ENCODE measurements at regions not wholly inside any gene's neighbourhood (a gene's known extent, or its start where the extent isn't known, plus 50 kb on each side); places are given as distances from the start of the nearest gene placed in this dataset.

- H3K27me3 Mint-ChIP-seq (ENCODE audit: insufficient read depth, unreplicated experiment): peaks cover 2% of the 10 kb centered on the region
- no peak for TF ChIP-seq CTCF (IDR thresholded peaks at IDR 0.05; ENCODE audit: insufficient read depth in 1 of 2, low read depth in 1 of 2, low read length in 1 of 2, severe bottlenecking in 1 of 2, unreplicated experiment in 1 of 2)
- no peaks in the 10 kb centered on the region for H3K4me1 Mint-ChIP-seq (ENCODE audit: low read depth, unreplicated experiment)
- no peaks in the 10 kb centered on the region for H3K36me3 ChIP-seq (ENCODE audit: control insufficient read depth, insufficient read depth, low read length)
- intact Hi-C loops (cut with micrococcal nuclease; ENCODE audit: unreplicated experiment): no loop called here
- ChIA-PET CTCF (no interaction called here), POLR2A (no interaction called here)
- BruUV-seq (replicated peaks): no TSS peak
- H3K9me3 Mint-ChIP-seq (ENCODE audit: unreplicated experiment): no peaks in the 10 kb centered on the region
- no peak for DNase-seq
- H3K4me1 ChIP-seq: no peaks in the 10 kb centered on the region
- no peaks in the 10 kb centered on the region for H3K9me3 ChIP-seq
- peaks cover 6% of the 10 kb centered on the region for H3K36me3 Mint-ChIP-seq (ENCODE audit: insufficient read depth, unreplicated experiment)
- H3K4me3 Mint-ChIP-seq (ENCODE audit: unreplicated experiment): no peak overlapping the region
- H3K4me3 ChIP-seq (ENCODE audit: low read depth, low read length): no peak overlapping the region
- H3K27ac Mint-ChIP-seq (ENCODE audit: unreplicated experiment): no peak overlapping the region
- H3K27me3 ChIP-seq (replicated peaks; ENCODE audit: control insufficient read depth, insufficient read depth, low read length): no peaks in the 10 kb centered on the region
These were observed 353.6 kb upstream of the SLCO3A1 start for GRCh38 chr15:91499774-91500383.

- H3K36me3 ChIP-seq (ENCODE audit: control insufficient read depth, insufficient read depth, low read length): no peaks in the 10 kb centered on the region
- no peak for TF ChIP-seq CTCF (IDR thresholded peaks at IDR 0.05; ENCODE audit: insufficient read depth in 1 of 2, low read depth in 1 of 2, low read length in 1 of 2, severe bottlenecking in 1 of 2, unreplicated experiment in 1 of 2)
- no peaks in the 10 kb centered on the region for H3K9me3 ChIP-seq
- H3K27ac Mint-ChIP-seq (ENCODE audit: unreplicated experiment): no peak overlapping the region
- H3K36me3 Mint-ChIP-seq (ENCODE audit: insufficient read depth, unreplicated experiment): no peaks in the 10 kb centered on the region
- no peaks in the 10 kb centered on the region for H3K4me1 ChIP-seq
- no peaks in the 10 kb centered on the region for H3K27me3 ChIP-seq (replicated peaks; ENCODE audit: control insufficient read depth, insufficient read depth, low read length)
- CTCF ChIA-PET: no interaction called here
- BruUV-seq (replicated peaks): no TSS peak
- H3K9me3 Mint-ChIP-seq (ENCODE audit: unreplicated experiment): no peaks in the 10 kb centered on the region
- H3K4me3 Mint-ChIP-seq (ENCODE audit: unreplicated experiment): no peak overlapping the region
- H3K4me3 ChIP-seq (ENCODE audit: low read depth, low read length): no peak overlapping the region
- POLR2A ChIA-PET: no interaction called here
- no peak for DNase-seq
- intact Hi-C loops (cut with micrococcal nuclease; ENCODE audit: unreplicated experiment): no loop called here
- peaks cover 5% of the 10 kb centered on the region for H3K27me3 Mint-ChIP-seq (ENCODE audit: insufficient read depth, unreplicated experiment)
- no peaks in the 10 kb centered on the region for H3K4me1 Mint-ChIP-seq (ENCODE audit: low read depth, unreplicated experiment)
These were observed 344.9 kb upstream of the SLCO3A1 start for GRCh38 chr15:91508633-91509032.

GRCh38 chr15:91514147-91514546 lies 339.4 kb upstream of the SLCO3A1 start:
- no peaks in the 10 kb centered on the region for H3K27me3 ChIP-seq (replicated peaks; ENCODE audit: control insufficient read depth, insufficient read depth, low read length)
- ChIA-PET CTCF (no interaction called here), POLR2A (no interaction called here)
- no peak for TF ChIP-seq CTCF (IDR thresholded peaks at IDR 0.05; ENCODE audit: insufficient read depth in 1 of 2, low read depth in 1 of 2, low read length in 1 of 2, severe bottlenecking in 1 of 2, unreplicated experiment in 1 of 2)
- no peaks in the 10 kb centered on the region for H3K4me1 ChIP-seq
- Mint-ChIP-seq H3K36me3 (ENCODE audit: insufficient read depth, unreplicated experiment) (no peaks in the 10 kb centered on the region), H3K4me3 (ENCODE audit: unreplicated experiment) (no peak overlapping the region), H3K9me3 (ENCODE audit: unreplicated experiment) (no peaks in the 10 kb centered on the region), H3K27ac (ENCODE audit: unreplicated experiment) (no peak overlapping the region), H3K4me1 (ENCODE audit: low read depth, unreplicated experiment) (no peaks in the 10 kb centered on the region), H3K27me3 (ENCODE audit: insufficient read depth, unreplicated experiment) (peaks cover 15% of the 10 kb centered on the region)
- no peaks in the 10 kb centered on the region for H3K36me3 ChIP-seq (ENCODE audit: control insufficient read depth, insufficient read depth, low read length)
- intact Hi-C loops (cut with micrococcal nuclease; ENCODE audit: unreplicated experiment): no loop called here
- BruUV-seq (replicated peaks): no TSS peak
- no peak for DNase-seq
- no peaks in the 10 kb centered on the region for H3K9me3 ChIP-seq
- no peak overlapping the region for H3K4me3 ChIP-seq (ENCODE audit: low read depth, low read length)
